ENCODE measurements at regions not wholly inside any gene's neighbourhood (a gene's known extent, or its start where the extent isn't known, plus 50 kb on each side); places are given as distances from the start of the nearest gene placed in this dataset.

DNA sequence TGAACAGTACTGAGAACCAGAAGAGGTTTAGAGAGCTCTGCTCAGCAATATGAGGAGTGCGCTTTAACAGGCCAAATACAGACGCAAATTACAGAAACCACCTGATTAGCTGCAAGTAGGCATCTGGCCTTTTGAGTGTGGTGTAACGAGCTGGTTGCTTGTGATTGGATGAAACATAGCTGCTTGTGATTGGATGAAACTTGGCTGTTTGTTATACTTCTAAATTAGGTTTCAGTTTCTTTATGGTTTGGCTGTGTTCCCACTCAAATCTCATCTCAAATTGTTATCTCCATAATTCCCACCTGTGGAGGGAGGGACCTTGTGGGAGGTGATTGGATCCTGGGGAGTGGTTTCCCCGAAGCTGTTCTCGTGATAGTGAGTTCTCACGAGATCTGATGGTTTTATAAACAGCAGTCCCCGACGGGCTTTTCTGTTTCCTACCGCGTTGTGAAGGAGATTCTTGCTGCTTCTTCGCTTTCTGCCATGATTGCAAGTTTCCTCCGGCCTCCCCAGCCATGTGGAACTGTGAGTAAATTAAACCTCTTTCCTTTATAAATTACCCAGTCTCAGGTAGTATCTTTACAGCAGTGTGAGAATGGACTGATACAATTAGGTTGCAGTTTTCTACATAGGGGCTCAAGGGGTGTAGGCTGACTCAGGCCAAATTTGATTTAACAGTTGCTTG, 655.9 kb upstream of the MAN1A1 start (continued):
- TF ChIP-seq REST (IDR thresholded peaks at IDR 0.05; ENCODE audit: unreplicated experiment): no peak

GRCh38 chr6:119986934-119987549, 637.5 kb upstream of the MAN1A1 start:
- peak overlapping the region; percentile 74; the same call in 1 of the 2 replicates for H3K27ac Mint-ChIP-seq
- no peaks in the 10 kb centered on the region for H3K4me1 ChIP-seq (ENCODE audit: insufficient read depth)
- ATAC-seq: peak; percentile 70
- no peak overlapping the region for H3K4me3 ChIP-seq
- no peaks in the 10 kb centered on the region for H3K79me2 ChIP-seq (replicated peaks; ENCODE audit: insufficient read depth)
- DNase-seq (ENCODE audit: low spot score): peak; percentile 33
- H3K27ac ChIP-seq (ENCODE audit: low read depth): no peak overlapping the region
- H3K4me1 Mint-ChIP-seq: no peaks in the 10 kb centered on the region
- H3K9me3 Mint-ChIP-seq: no peaks in the 10 kb centered on the region
- no peaks in the 10 kb centered on the region for H3F3A ChIP-seq (replicated peaks; ENCODE audit: low read depth)
- no peak for TF ChIP-seq POLR2AphosphoS5 (IDR thresholded peaks at IDR 0.05; ENCODE audit: low read depth)
- TF ChIP-seq, protein P1, sequence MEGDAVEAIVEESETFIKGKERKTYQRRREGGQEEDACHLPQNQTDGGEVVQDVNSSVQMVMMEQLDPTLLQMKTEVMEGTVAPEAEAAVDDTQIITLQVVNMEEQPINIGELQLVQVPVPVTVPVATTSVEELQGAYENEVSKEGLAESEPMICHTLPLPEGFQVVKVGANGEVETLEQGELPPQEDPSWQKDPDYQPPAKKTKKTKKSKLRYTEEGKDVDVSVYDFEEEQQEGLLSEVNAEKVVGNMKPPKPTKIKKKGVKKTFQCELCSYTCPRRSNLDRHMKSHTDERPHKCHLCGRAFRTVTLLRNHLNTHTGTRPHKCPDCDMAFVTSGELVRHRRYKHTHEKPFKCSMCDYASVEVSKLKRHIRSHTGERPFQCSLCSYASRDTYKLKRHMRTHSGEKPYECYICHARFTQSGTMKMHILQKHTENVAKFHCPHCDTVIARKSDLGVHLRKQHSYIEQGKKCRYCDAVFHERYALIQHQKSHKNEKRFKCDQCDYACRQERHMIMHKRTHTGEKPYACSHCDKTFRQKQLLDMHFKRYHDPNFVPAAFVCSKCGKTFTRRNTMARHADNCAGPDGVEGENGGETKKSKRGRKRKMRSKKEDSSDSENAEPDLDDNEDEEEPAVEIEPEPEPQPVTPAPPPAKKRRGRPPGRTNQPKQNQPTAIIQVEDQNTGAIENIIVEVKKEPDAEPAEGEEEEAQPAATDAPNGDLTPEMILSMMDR (conservative IDR thresholded peaks at IDR 0.05; ENCODE audit: low read depth in 2 of 2): peak; percentile 38 to 45
- no peaks in the 10 kb centered on the region for H3K27me3 ChIP-seq (ENCODE audit: insufficient read depth)
- H2AFZ ChIP-seq: peak overlapping the region; percentile 47
- H3K4me3 Mint-ChIP-seq: no peak overlapping the region
- 0 out of 2 replicates have a peak, but pooled peaks cover 2% of the 10 kb centered on the region for H3K9me2 ChIP-seq (ENCODE audit: insufficient read depth)
- H3K36me3 ChIP-seq (ENCODE audit: insufficient read depth): no peaks in the 10 kb centered on the region
- no peak overlapping the region for H3K4me2 ChIP-seq
- peaks cover 4% of the 10 kb centered on the region for H3K27me3 Mint-ChIP-seq (ENCODE audit: insufficient read depth, low read depth, poor library complexity)
- no peaks in the 10 kb centered on the region for H3K36me3 Mint-ChIP-seq (ENCODE audit: low read depth)
- H4K20me1 ChIP-seq (replicated peaks; ENCODE audit: insufficient read depth): no peaks in the 10 kb centered on the region

DNA sequence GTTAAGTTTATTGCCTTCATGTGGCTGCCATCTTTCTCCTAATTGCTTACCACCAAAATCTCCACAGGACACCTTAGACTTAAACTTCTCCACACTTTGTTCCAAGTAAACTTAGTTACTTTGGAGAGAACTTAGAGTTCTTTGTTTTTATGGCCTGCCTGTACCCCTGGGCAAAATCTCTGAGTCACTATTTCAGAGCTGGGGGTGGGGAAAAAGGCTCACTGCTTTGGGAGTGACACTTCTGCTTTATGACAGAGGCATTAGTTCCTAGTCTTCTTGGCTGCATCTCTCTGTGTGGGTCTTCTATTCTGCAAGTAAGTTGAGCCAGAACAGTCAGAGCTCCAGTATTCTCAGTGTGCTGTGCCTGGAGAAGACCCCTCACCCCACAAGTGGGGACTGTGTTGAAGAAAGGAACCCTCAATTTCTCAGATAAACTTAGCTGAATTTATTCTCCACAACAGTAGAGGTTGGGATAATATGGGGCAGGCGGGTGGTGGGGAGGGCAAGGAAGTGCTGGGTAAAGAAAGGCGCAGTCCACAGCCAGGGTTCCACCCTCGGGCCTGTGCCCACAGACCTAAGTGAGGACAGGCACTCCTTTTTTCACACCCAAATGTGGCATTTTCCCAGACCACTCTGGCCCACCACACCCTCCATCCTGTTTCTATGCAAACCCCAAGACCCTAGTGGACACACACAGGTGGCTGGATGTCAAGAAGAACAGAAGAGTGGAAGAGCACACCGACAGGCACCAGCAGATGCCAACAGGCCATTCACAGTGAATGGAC, 636.6 kb upstream of the MAN1A1 start:
- DNase-seq (ENCODE audit: low spot score) (no peak), ATAC-seq (no peak)
- Histone ChIP-seq H3K4me3 (no peak overlapping the region), H3K79me2 (replicated peaks; ENCODE audit: insufficient read depth) (no peaks in the 10 kb centered on the region), H3F3A (replicated peaks; ENCODE audit: low read depth) (no peaks in the 10 kb centered on the region), H3K4me1 (ENCODE audit: insufficient read depth) (no peaks in the 10 kb centered on the region), H3K36me3 (ENCODE audit: insufficient read depth) (no peaks in the 10 kb centered on the region), H3K27me3 (ENCODE audit: insufficient read depth) (no peaks in the 10 kb centered on the region), H4K20me1 (replicated peaks; ENCODE audit: insufficient read depth) (no peaks in the 10 kb centered on the region), H3K27ac (ENCODE audit: low read depth) (no peak overlapping the region), H2AFZ (no peak overlapping the region), H3K4me2 (no peak overlapping the region), H3K9me2 (ENCODE audit: insufficient read depth) (0 out of 2 replicates have a peak, but pooled peaks cover 2% of the 10 kb centered on the region)
- no peak overlapping the region for H3K27ac Mint-ChIP-seq
- peaks cover 4% of the 10 kb centered on the region for H3K27me3 Mint-ChIP-seq (ENCODE audit: insufficient read depth, low read depth, poor library complexity)
- H3K4me3 Mint-ChIP-seq: no peak overlapping the region
- no peaks in the 10 kb centered on the region for H3K4me1 Mint-ChIP-seq
- H3K9me3 Mint-ChIP-seq: no peaks in the 10 kb centered on the region
- no peaks in the 10 kb centered on the region for H3K36me3 Mint-ChIP-seq (ENCODE audit: low read depth)
- TF ChIP-seq EZH2 (IDR thresholded peaks at IDR 0.05; ENCODE audit: low read depth, unreplicated experiment) (no peak), ZNF331 (CRISPR knock-in tag; IDR thresholded peaks at IDR 0.05; ENCODE audit: low read depth) (no peak), CREB1 (CRISPR knock-in tag; IDR thresholded peaks at IDR 0.05; ENCODE audit: low read depth) (no peak)
